Body of pancreas (tissue), 4 donors: ENCODE measurements at regions not wholly inside any gene's neighbourhood (a gene's known extent, or its start where the extent isn't known, plus 50 kb on each side); places are given as distances from the start of the nearest gene placed in this dataset.
A peak's percentile ranks its signal among the peaks of the same experiment; 100 is the strongest.

Experiments used
- ATAC-seq: fragments of 150-250 bp; one replicate; pipeline ENCODE4 v1.9.1; 2016
- DNase-seq, 4 donors: peaks; one replicate each; pipeline ENCODE4 v3.0.0-alpha.2; 2019
- H3K27ac ChIP-seq, 4 donors: fragments of 200-600 bp; sonication (generic); 1 replicate in 3 of 4; 2 replicates in 1 of 4; pipeline versions ENCODE4 v1.5.1 to v1.6.1; 2016 to 2019; ENCODE audit warnings: mild to moderate bottlenecking in 1 of 4, mixed read lengths in 1 of 4, moderate library complexity in 1 of 4
- H3K27me3 ChIP-seq, 2 donors: fragments of 200-600 bp; sonication (generic); one replicate each; pipeline ENCODE4 v1.6.0; 2016; ENCODE audit warnings: mild to moderate bottlenecking in 1 of 2
- H3K36me3 ChIP-seq, 2 donors: fragments of 200-600 bp; sonication (generic); replicated peaks in 1 of 2; 2 replicates each; pipeline ENCODE4 v1.5.1; 2016; ENCODE audit warnings: low read depth in 2 of 2; ENCODE audit not compliant: insufficient read depth in 1 of 2
- H3K4me1 ChIP-seq: fragments of 200-600 bp; sonication (generic); one replicate; pipeline ENCODE4 v1.6.0; 2016
- H3K4me3 ChIP-seq, 2 donors: fragments of 200-600 bp; sonication (generic); 1 replicate in 1 of 2; 2 replicates in 1 of 2; pipeline ENCODE4 v1.5.1; 2016 to 2019
- H3K9me3 ChIP-seq, 3 donors: fragments of 200-600 bp; sonication (generic); 1 replicate in 2 of 3; 2 replicates in 1 of 3; pipeline ENCODE4 v1.5.1; 2016
- CTCF ChIP-seq, 7 experiments: fragments of 450-650 bp in 4 of 7; fragments of 200-600 bp in 3 of 7; sonication (generic) in 3 of 7; IDR thresholded peaks; one replicate each; pipeline ENCODE4 v1.5.1; 2016 to 2019; ENCODE audit warnings: antibody characterized with exemption in 7 of 7
- POLR2A ChIP-seq, 3 donors: fragments of 450-650 bp; IDR thresholded peaks; one replicate each; pipeline ENCODE4 v1.6.1; 2016; ENCODE audit warnings: antibody characterized with exemption in 3 of 3, mild to moderate bottlenecking in 2 of 3
- WGBS, 2 donors: methylation state at CpG; one replicate each; pipeline ENCODE4 v1.1.5; 2017; 5-methylcytosine and 5-hydroxymethylcytosine counted together
- intact Hi-C: fragments of 100-400 bp; cut with DNase I; formaldehyde crosslinking; loops from one replicate; pipeline ENCODE4 v1.15.1; 2023

GRCh38 chr2:52956118-52956517, 811.5 kb upstream of the CHAC2 start:
- Histone ChIP-seq H3K4me3 (no peak overlapping the region), H3K9me3 (no peaks in the 10 kb centered on the region), H3K27ac (no peak overlapping the region), H3K4me1 (no peaks in the 10 kb centered on the region), H3K36me3 (no peaks in the 10 kb centered on the region), H3K27me3 (no peaks in the 10 kb centered on the region)
- WGBS, 2 donors, result 86% methylated on average over 4 of the region's 4 CpGs
- intact Hi-C loops, result no loop called here
- ATAC-seq, result no peak
- no peak for DNase-seq
- TF ChIP-seq CTCF (IDR thresholded peaks at IDR 0.05), result no peak
- TF ChIP-seq POLR2A (IDR thresholded peaks at IDR 0.05), result no peak

GRCh38 chr2:52955079-52955478, 812.5 kb upstream of the CHAC2 start:
- WGBS, 2 donors, result 72 to 75% methylated on average over 5 of the region's 5 CpGs
- H3K4me3 ChIP-seq, result no peak overlapping the region
- H3K27ac ChIP-seq, result no peak overlapping the region
- no peak for TF ChIP-seq CTCF (IDR thresholded peaks at IDR 0.05)
- no peak for TF ChIP-seq POLR2A (IDR thresholded peaks at IDR 0.05)
- DNase-seq (no peak), ATAC-seq (no peak)
- intact Hi-C loops, result no loop called here
- H3K4me1 ChIP-seq, result no peaks in the 10 kb centered on the region
- H3K27me3 ChIP-seq, result no peaks in the 10 kb centered on the region
- H3K36me3 ChIP-seq, result no peaks in the 10 kb centered on the region
- H3K9me3 ChIP-seq, result no peaks in the 10 kb centered on the region

GRCh38 chr2:52940101-52940500, 827.5 kb upstream of the CHAC2 start:
- 83 to 90% methylated on average over 2 of the region's 2 CpGs for WGBS, 2 donors

GRCh38 chr2:52939250-52939649, 828.4 kb upstream of the CHAC2 start:
- Histone ChIP-seq H3K4me1 (peaks cover 14% of the 10 kb centered on the region), H3K9me3 (peaks cover 0 to 4% (median 0%) of the 10 kb centered on the region in 3 donors), H3K27me3 (no peaks in the 10 kb centered on the region), H3K27ac (no peak overlapping the region), H3K36me3 (no peaks in the 10 kb centered on the region), H3K4me3 (no peak overlapping the region)
- no peak for ATAC-seq
- WGBS, 2 donors, result 90 to 96% methylated on average over 2 of the region's 2 CpGs
- intact Hi-C loops, result no loop called here
- no peak for TF ChIP-seq CTCF (IDR thresholded peaks at IDR 0.05)
- DNase-seq, result no peak

More at GRCh38 chr2:52940101-52940500, 827.5 kb upstream of the CHAC2 start:
- peaks cover 0 to 4% (median 0%) of the 10 kb centered on the region in 3 donors for H3K9me3 ChIP-seq
- ATAC-seq (no peak), DNase-seq (no peak)
- H3K36me3 ChIP-seq, result no peaks in the 10 kb centered on the region
- no peak overlapping the region for H3K27ac ChIP-seq
- intact Hi-C loops, result no loop called here
- H3K4me3 ChIP-seq, result no peak overlapping the region
- peaks cover 11% of the 10 kb centered on the region for H3K4me1 ChIP-seq
- TF ChIP-seq POLR2A (IDR thresholded peaks at IDR 0.05) (no peak), CTCF (IDR thresholded peaks at IDR 0.05) (no peak)
- H3K27me3 ChIP-seq, result no peaks in the 10 kb centered on the region

- peak; percentile 45 for ATAC-seq
- DNase-seq, result no peak
- H3K4me1 ChIP-seq, result peaks cover 30% of the 10 kb centered on the region
- 31 to 41% methylated on average over 4 of the region's 4 CpGs for WGBS, 2 donors
- H3K27me3 ChIP-seq, result no peaks in the 10 kb centered on the region
- no peak overlapping the region for H3K4me3 ChIP-seq
- H3K9me3 ChIP-seq, result no peaks in the 10 kb centered on the region
- intact Hi-C loops, result no loop called here
- no peaks in the 10 kb centered on the region for H3K36me3 ChIP-seq
- H3K27ac ChIP-seq, result peak overlapping the region in 2 of 4 donors; percentile 66 to 71
- TF ChIP-seq POLR2A (IDR thresholded peaks at IDR 0.05) (no peak), CTCF (IDR thresholded peaks at IDR 0.05) (no peak)
These were observed 831.6 kb upstream of the CHAC2 start for GRCh38 chr2:52936029-52936428.
